GM18498 (cell line): ENCODE measurements at regions not wholly inside any gene's neighbourhood (a gene's known extent, or its start where the extent isn't known, plus 50 kb on each side); places are given as distances from the start of the nearest gene placed in this dataset.

ENCODE experiments used
- ATAC-seq: cut with Tn5 transposase; IDR thresholded peaks from one replicate; pipeline ENCODE4 v1.9.1; 2021; ENCODE audit warnings: mild to moderate bottlenecking, moderate library complexity; ENCODE audit not compliant: unreplicated experiment

DNA sequence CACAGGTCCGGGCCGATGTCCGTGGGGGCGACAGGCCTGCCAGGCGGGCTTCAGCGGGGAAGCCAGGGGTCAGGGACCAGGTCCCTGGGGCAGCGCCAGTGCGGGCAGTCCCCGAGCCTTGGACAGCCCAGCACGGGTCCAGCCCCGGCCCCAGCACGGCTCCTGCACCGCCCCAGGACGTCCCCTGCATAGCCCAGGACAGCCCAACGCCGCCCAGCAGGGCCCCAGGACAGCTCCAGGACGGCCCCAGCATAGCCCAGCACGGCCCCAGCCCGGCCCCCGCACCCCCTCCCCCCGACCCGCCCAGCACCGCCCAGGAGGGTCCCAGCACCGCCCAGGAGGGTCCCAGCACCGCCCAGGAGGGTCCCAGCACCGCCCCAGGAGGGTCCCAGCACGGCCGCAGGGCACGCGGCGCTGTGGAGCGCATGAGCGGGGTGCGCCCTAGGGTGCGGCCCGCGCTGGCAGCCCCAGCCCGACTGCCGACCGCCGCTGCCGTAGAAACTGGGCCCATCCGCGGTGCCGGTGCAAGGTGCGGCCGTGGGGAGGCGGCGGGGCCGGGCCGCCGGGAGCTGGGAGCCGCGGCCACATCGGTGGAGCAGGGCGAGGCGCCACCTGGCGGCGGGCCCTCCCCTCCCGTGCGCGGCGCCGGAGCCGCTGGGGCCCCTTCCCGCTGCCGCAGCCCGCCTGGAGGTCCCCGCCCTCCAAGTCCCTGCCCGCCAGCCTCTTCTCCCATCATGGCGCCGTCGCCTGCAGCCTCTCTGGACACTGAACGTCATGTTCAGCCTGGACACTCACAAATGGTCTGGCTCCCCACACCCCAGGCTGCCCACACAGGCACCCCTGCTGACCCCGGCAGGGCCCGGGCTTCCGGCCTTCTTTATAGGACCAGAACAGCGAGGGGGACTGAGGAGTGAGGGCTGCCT lies 106.8 kb upstream of the NKX1-1 start:
- no peak for ATAC-seq

- ATAC-seq, result no peak
Observed at GRCh38 chr4:1512051-1512737, 106.0 kb upstream of the NKX1-1 start.

- ATAC-seq, result no peak
Observed at GRCh38 chr4:1511441-1512041, 105.3 kb upstream of the NKX1-1 start.

DNA sequence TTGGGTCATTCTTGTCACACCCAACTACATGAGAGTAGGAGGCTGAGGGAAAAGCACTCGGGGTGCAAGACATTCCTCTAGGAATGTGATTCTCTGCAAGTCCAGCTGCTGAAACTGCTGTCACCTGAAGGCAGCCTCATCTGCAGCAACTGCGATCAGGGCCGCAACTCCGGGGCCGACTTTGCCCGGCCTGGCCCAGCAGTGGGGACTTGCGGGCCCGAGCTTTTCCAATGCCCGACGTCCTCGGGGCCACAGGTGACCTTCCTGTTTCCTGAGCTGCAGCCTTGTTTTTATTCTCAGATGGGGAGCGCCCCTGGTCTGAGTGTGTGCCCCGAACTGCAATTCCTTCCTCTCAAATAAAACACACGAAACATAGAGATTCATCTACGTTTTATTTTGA lies 104.7 kb upstream of the NKX1-1 start:
- ATAC-seq, result no peak

- no peak for ATAC-seq
Observed at GRCh38 chr4:1509366-1509765, 103.1 kb upstream of the NKX1-1 start.

DNA sequence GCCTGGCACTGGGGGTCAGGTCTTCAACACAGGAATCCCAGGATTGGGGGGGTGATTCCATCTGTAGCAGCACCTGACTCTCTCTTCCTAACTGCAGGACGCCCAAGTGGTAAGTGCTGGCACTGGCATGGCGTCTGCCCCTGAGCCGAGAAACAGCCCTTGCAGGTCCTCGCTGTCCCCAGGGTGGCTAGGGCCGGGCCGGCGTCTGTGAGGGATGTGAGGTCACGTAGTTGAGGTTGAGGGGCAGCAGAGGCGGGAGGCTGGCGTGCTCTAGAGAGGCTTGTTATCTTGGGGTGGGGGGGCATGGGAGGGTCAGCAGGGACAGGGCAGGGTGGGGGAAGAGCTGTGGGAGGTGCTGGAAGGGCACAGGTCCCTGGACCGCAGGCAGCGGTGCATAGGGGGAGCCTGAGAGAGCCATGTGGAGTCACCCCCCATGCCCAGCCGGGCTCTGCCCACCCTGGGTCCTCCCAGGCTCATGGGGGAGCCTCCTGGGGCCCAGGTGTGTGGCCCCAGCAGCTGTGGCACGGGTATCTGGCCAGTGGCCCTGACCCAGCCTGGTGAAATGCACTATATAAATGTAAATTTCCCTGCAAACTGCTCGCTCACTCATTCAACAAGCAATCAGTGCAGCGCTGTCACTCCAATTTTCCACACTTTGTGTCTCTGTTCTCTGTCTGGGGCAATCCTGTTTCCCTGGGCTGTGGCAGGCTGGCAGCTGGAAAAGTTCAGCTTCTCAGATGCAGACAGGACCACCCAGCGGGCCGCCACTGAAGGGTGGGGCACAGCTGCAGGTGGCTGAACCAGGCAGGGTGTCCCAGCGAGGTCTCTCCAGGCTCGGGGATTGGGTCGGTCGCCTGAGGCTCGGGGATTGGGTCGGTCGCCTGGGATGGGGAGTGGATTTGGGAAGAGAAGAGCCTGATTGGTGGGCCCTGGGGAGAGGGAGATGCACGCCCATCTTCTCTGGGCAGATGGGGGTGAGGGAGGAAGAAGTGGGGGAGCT lies 102.2 kb upstream of the NKX1-1 start:
- ATAC-seq, result no peak

GRCh38 chr4:1506956-1507721 lies 100.9 kb upstream of the NKX1-1 start:
- no peak for ATAC-seq

GRCh38 chr4:1505511-1506460 lies 99.5 kb upstream of the NKX1-1 start:
- no peak for ATAC-seq

DNA sequence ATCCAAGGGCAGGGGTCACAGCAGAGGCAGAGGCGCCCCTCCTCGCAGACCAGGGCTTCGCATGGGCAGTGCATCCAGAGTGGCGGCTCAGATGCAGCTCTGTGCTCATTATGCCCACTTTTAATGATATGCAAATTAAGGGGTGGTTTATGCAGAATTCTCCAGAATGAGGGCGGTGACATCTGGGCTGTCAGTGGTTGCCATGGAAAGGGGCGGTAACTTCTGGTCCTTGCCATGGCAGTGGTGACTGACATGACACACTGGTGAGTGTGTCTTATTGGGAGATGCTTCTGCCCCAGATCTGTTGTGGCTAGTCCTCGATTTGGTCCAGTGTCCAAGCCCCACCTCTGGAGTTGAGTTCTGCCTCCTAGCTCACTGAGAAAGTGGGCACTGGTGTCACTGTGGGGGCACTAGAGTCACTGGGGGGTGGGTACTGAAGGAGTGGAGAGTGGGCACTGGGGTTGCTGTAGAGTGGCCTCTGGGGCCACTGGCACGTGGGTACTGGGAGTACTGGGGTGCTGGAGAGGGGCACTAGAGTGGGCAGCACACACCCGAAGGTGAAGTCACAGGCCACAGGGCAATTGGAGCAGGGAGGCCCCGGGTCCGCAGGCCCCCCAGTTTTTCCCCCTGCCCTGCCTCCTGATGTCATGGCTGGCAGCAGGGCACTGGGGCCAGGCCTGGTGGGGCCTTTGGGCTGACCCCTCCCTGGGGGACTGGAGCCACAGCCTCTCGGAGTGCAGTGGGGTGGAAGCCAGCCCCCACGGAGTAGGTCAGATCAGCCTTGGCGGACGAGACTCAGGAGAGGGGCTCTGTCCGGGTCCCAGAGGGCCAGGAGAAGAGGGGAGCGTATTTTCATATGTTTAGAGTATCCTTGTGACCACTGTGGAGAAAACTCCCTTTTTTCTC lies 98.6 kb upstream of the NKX1-1 start:
- no peak for ATAC-seq

DNA sequence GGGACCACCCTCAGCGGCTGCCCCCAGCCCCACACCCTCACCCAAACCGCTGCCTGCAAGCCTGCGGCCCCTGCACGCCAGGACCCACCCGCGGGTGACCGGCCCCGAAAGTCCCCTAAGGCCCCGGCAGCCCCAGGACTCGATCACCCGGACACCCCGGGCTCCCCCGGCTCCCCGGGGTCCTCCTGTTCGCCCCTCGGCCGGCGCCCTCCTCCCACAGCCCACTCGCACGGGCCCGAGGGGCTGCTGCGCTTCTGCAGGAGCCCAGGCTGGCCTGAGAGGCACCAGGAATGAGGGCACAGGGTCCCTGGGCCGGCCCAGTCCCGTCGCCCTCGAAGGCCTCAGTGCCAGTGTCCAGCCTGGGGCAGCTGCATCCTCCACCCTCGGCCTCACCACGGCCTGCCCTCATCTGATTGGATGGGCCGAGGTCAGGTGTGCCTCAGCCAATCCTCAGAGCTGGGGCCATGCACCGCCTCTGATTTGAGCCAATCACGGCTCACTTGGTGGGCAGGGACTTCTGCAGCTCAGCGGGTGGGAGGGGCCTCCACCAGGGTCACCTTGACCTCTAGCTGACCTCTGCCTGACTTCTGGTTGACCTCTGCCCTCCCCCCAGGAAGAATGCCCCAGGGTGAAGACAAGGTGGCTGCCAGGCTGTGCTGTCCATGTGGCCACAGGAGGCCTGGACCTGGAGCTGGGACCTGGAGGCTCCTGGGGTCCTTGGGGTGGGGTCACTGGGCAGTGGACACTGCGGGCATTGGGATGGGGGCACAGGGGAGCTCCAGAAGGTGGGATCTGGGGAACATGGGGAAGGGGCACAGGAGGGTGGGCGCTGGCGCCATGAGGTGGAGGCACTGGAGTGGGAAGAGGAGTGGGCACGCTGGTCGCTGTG lies 97.6 kb upstream of the NKX1-1 start:
- no peak for ATAC-seq

DNA sequence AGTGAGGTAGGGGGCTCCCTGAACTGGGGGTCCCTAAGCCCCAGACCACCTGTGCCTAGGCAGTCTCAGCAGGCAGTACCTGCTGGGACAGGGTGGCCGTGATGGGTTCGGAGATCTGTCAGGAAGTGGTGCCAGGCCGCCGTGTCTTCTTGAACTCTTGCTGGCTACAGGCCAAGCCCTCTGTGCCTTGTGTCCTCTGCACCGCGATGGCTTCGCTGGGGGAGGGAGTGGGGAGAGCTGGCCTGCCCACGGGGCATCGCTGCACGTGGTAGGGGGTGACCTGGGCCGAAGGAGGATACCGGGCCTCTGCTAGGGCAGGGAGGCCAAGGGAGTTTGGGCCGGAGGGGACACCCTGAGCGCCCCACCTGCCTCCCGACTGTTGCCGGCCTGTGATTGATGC lies 96.7 kb upstream of the NKX1-1 start:
- no peak for ATAC-seq

- no peak for ATAC-seq
Observed at GRCh38 chr4:1502501-1502886, 96.3 kb upstream of the NKX1-1 start.

DNA sequence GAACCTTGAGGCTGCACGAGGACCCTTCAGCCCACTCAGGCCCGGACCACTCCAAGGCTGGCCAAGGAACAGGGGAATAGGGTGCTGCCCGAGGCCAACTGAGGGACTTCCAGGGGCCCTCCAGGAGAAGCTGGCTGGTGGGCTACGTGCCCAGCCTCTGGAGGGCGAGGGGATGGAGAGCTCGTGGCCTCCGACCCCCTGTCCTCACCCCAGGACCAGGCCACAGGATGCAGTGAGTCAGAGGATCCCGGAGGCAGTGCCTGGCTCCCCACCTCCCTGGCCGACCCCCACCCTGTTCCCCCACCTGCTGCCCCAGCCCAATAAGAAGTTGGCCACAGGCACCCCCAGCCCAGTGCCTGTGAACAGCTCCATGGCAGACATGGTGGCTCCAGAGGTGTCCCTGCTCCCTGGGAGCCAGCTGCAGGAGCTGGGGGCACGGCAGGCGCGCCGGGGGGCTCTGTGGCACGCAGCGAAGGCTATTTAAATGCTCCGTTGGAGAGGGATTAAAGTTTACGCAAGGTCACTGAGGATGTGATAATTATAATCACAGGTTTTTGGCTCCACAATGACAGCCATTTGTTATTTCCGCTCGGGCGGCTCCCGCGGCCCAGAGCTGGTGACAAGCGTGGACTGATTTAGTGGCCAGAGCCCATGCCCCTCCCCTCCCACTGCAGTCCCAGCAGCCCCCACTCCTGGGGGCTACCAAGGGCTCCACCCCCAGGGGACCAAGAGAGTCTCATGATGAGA lies 95.7 kb upstream of the NKX1-1 start:
- ATAC-seq, result no peak

DNA sequence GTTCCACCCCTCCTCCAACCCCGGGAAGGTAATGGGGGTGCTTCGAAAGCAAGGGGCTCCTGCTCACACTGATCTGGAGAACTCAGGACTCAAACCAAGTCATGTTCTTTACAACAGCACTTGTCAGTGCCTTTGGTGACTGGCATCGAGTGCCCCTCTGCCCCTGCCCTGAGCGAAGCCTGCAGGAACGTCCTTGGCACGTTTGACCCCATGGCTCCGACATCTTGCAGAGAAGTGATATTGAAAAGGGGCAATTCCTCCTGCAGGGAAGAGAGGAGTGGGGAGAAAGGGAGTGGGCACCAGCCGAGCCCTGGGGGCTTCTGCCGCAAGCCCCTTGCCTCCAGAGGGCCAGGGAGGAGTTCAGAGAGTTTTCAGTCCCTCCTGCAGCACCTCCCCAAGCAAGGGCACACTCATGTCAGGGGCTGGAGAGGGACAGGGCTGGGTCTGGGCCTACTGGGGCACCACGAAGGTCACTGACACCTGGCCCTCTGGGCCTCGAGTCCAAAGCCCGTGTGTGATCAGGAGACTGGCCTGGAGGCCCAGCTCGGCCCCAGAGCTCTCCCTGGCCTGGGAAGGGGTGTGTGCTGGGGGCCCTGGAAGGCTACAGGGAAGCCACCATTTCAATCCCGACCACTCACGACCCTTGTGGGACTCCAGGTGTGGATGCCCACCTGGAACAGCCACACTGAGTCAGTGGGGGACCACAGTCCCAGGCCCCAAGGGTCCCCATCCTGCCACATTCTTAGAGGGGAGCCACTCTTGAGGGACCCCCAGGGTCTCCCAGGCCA lies 94.9 kb upstream of the NKX1-1 start:
- no peak for ATAC-seq

- no peak for ATAC-seq
Observed at GRCh38 chr4:1500231-1500965, 94.2 kb upstream of the NKX1-1 start.
